CD4-positive, alpha-beta T cell (primary cell): ENCODE measurements at regions not wholly inside any gene's neighbourhood (a gene's known extent, or its start where the extent isn't known, plus 50 kb on each side); places are given as distances from the start of the nearest gene placed in this dataset.

Experiments used
- ATAC-seq: fragments of 200-7000 bp; cut with Tn5 transposase; one replicate; pipeline ENCODE4 v1.10.0; 2022; ENCODE audit warnings: mild to moderate bottlenecking; ENCODE audit not compliant: poor library complexity
- CTCF ChIA-PET: fragments of 350-600 bp; sonication (Branson Sonifier 250); formaldehyde crosslinking; loops from one replicate; lab custom pipeline; 2021; ENCODE audit warnings: antibody characterized with exemption, inconsistent platforms; lab: Charles Lee
- POLR2A ChIA-PET: fragments of 350-600 bp; sonication (Branson Sonifier 250); formaldehyde crosslinking; loops from one replicate; lab custom pipeline; 2021; ENCODE audit warnings: antibody characterized with exemption, inconsistent platforms; lab: Charles Lee
- DNase-seq, 14 experiments: peaks; one replicate each; pipeline ENCODE4 v3.0.0-alpha.2; 2013 to 2020; ENCODE audit warnings: mixed read lengths in 2 of 14
- H3K27ac ChIP-seq, 2 donors: one replicate each; pipeline versions ENCODE4 v1.5.1 to v1.7.0; 2013; ENCODE audit warnings: low read length in 2 of 2, low read depth in 1 of 2, mild to moderate bottlenecking in 1 of 2
- H3K27me3 ChIP-seq, 2 experiments: 1 replicate in 1 of 2; 2 replicates in 1 of 2; pipeline versions ENCODE4 v1.6.1 to v1.7.0; 2013; ENCODE audit warnings: low read length in 2 of 2, control low read depth in 1 of 2, mild to moderate bottlenecking in 1 of 2, moderate library complexity in 1 of 2; ENCODE audit not compliant: insufficient read depth in 2 of 2, control insufficient read depth in 1 of 2
- H3K36me3 ChIP-seq: one replicate; pipeline ENCODE4 v1.6.1; 2013; ENCODE audit warnings: low read length, control low read depth; ENCODE audit not compliant: insufficient read depth
- H3K4me1 ChIP-seq: one replicate; pipeline ENCODE4 v1.6.1; 2013; ENCODE audit warnings: low read length, control low read depth; ENCODE audit not compliant: insufficient read depth
- H3K4me3 ChIP-seq: one replicate; pipeline ENCODE4 v1.5.1; 2013; ENCODE audit warnings: mild to moderate bottlenecking, low read length, moderate library complexity
- H3K9me3 ChIP-seq, 2 experiments: 1 replicate in 1 of 2; 2 replicates in 1 of 2; pipeline versions ENCODE4 v1.6.1 to v1.7.0; 2013; ENCODE audit warnings: low read length in 2 of 2, mild to moderate bottlenecking in 2 of 2, control low read depth in 1 of 2, moderate library complexity in 1 of 2; ENCODE audit not compliant: control insufficient read depth in 1 of 2, insufficient read depth in 1 of 2
- H3K27ac Mint-ChIP-seq: one replicate; pipeline ENCODE4 v1.8.0; 2020; ENCODE audit warnings: mixed read lengths
- H3K27me3 Mint-ChIP-seq: one replicate; pipeline ENCODE4 v1.8.0; 2021; ENCODE audit warnings: mixed read lengths
- H3K36me3 Mint-ChIP-seq: one replicate; pipeline ENCODE4 v1.8.0; 2021; ENCODE audit warnings: low read depth, mixed read lengths
- H3K4me1 Mint-ChIP-seq: one replicate; pipeline ENCODE4 v1.8.0; 2021; ENCODE audit warnings: low read depth, mixed read lengths
- H3K4me3 Mint-ChIP-seq: one replicate; pipeline ENCODE4 v1.8.0; 2020; ENCODE audit warnings: mild to moderate bottlenecking, mixed read lengths
- H3K9me3 Mint-ChIP-seq: one replicate; pipeline ENCODE4 v1.8.0; 2020; ENCODE audit warnings: mixed read lengths
- CTCF ChIP-seq: fragments of 200-600 bp; IDR thresholded peaks from one replicate; pipeline ENCODE4 v1.8.0; 2022; ENCODE audit warnings: antibody characterized with exemption, mild to moderate bottlenecking
- intact Hi-C, 2 experiments: fragments of 100-400 bp; cut with DNase I in 1 of 2; cut with micrococcal nuclease in 1 of 2; formaldehyde crosslinking; loops; one replicate each; pipeline versions ENCODE4 v1.15.1 to v1.9.0; 2023 to 2025; cut with DNase I, micrococcal nuclease

- Histone ChIP-seq H3K27me3 (no peaks in the 10 kb centered on the region), H3K9me3 (no peaks in the 10 kb centered on the region), H3K4me1 (peaks cover 63% of the 10 kb centered on the region), H3K36me3 (no peaks in the 10 kb centered on the region), H3K27ac (no peak overlapping the region), H3K4me3 (no peak overlapping the region)
- H3K4me1 Mint-ChIP-seq, result peaks cover 60% of the 10 kb centered on the region
- H3K9me3 Mint-ChIP-seq, result no peaks in the 10 kb centered on the region
- ChIA-PET CTCF (no interaction called here), POLR2A (interaction anchor here (0.6 kb wide), 1 partner anchor 272 kb away, joined by 3 read pairs; no protein-coding TSS in a partner anchor)
- no peak for TF ChIP-seq CTCF
- DNase-seq, result no peak
- no peaks in the 10 kb centered on the region for H3K36me3 Mint-ChIP-seq
- peak overlapping the region; percentile 84 for H3K27ac Mint-ChIP-seq
- ATAC-seq, result no peak
- H3K27me3 Mint-ChIP-seq, result no peaks in the 10 kb centered on the region
- H3K4me3 Mint-ChIP-seq, result no peak overlapping the region
- intact Hi-C loops, result loop anchor here in 1 of 2 experiments (5.0 kb wide), 1 partner anchor 553 kb away; no protein-coding TSS in a partner anchor
Observed at GRCh38 chr15:70260580-70260979, 162.9 kb upstream of the TLE3 start.

DNA sequence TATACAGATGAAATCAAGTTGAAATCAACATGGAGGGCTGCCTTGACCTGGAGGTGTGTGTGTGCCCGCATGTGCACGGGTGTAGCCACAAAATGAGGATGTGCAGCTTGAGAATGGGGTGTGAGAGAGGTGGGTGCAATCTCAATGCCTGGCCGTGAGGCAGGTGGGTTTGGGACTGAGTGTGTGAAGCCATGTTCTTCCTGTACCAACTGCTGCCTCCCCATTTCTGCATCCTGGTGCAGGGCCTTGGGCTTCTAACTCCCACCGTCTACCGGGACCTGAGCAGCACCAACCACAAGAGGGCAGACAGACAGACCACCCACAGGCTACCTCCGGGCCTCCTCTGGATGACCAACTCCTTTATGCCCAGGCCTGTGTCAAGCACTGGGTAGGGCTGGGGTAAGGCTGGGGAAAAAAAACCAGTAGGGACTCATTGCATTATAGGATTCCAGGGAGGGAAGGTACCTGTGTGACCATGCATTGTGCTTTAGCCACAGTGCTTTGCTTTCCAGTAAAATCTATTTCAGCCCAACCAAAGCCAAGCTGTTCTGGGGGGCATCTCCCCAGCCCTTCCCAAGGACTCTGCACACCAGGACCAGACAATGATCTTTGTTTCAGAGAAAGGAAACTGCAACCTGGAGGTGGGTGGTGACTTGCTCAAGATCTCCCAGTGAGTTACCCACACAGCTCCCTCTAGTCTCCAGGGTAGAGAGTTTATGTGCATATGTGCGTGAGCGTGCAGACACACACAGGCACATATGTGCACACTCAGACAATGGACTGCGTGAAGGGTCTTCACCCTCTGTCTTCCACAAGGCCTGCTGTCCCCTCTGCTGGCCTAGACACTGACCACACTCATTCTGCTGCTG lies 162.2 kb upstream of the TLE3 start:
- no peaks in the 10 kb centered on the region for H3K9me3 Mint-ChIP-seq
- peaks cover 56% of the 10 kb centered on the region for H3K4me1 ChIP-seq
- H3K27me3 Mint-ChIP-seq, result no peaks in the 10 kb centered on the region
- intact Hi-C loops, result loop anchor here in 1 of 2 experiments (2.0 to 5.0 kb wide), 2 partner anchors 159 to 553 kb away; no protein-coding TSS in a partner anchor
- CTCF ChIA-PET, result no interaction called here
- DNase-seq (peak in 2 of 14 experiments; percentile 27 to 36), ATAC-seq (no peak)
- POLR2A ChIA-PET, result interaction anchor here (0.6 to 1.7 kb wide), 4 partner anchors 11 to 271 kb away, joined by 3 to 6 read pairs (median 5); no protein-coding TSS in a partner anchor
- H3K9me3 ChIP-seq, result no peaks in the 10 kb centered on the region
- TF ChIP-seq CTCF, result no peak
- peaks cover 60% of the 10 kb centered on the region for H3K4me1 Mint-ChIP-seq
- H3K4me3 ChIP-seq, result no peak overlapping the region
- peak overlapping the region; percentile 84 for H3K27ac Mint-ChIP-seq
- no peaks in the 10 kb centered on the region for H3K36me3 Mint-ChIP-seq
- H3K36me3 ChIP-seq, result no peaks in the 10 kb centered on the region
- H3K27me3 ChIP-seq, result no peaks in the 10 kb centered on the region
- peak overlapping the region; percentile 1 for H3K4me3 Mint-ChIP-seq
- H3K27ac ChIP-seq, result no peak overlapping the region

DNA sequence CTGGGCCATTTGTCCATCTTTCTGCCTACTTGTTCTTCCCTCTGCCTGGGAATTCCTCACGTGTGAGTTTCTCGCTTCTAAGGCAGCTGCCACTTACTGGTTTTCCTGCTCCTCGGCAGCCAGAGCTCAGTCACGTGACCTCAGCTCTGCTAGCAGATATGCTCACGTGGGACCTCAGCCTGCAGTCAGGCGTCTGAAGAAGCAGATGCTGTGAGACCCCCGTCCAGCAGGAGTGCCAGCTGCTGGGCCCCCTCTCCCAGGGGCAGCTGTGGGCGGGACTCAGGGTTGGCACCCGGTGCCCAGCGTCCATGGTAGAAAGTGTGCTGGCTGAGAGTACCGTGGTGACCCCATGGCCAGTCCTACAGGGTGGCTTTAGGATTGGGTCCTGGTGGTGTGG lies 161.3 kb upstream of the TLE3 start:
- intact Hi-C loops, result loop anchor here in 1 of 2 experiments (2.0 kb wide), 1 partner anchor 158 kb away; no protein-coding TSS in a partner anchor
- H3K36me3 Mint-ChIP-seq, result no peaks in the 10 kb centered on the region
- ATAC-seq (peak; percentile 69), DNase-seq (peak in 13 of 14 experiments; percentile 37 to 85 (median 55))
- H3K36me3 ChIP-seq, result no peaks in the 10 kb centered on the region
- no peaks in the 10 kb centered on the region for H3K27me3 ChIP-seq
- peaks cover 50% of the 10 kb centered on the region for H3K4me1 ChIP-seq
- no peak for TF ChIP-seq CTCF
- peak overlapping the region; percentile 84 for H3K27ac Mint-ChIP-seq
- no peaks in the 10 kb centered on the region for H3K9me3 Mint-ChIP-seq
- CTCF ChIA-PET, result no interaction called here
- peaks cover 60% of the 10 kb centered on the region for H3K4me1 Mint-ChIP-seq
- POLR2A ChIA-PET, result interaction anchor here (0.9 to 1.7 kb wide), 11 partner anchors 9 to 806 kb away, joined by 3 to 12 read pairs (median 4); partner anchors contain the start of gene TLE3
- no peaks in the 10 kb centered on the region for H3K9me3 ChIP-seq
- peak overlapping the region; percentile 62 for H3K4me3 Mint-ChIP-seq
- H3K27ac ChIP-seq, result peak overlapping the region; percentile 40 to 67
- H3K27me3 Mint-ChIP-seq, result no peaks in the 10 kb centered on the region
- H3K4me3 ChIP-seq, result peak overlapping the region; percentile 43
